Thyroid gland (tissue), 4 donors: ENCODE measurements at regions not wholly inside any gene's neighbourhood (a gene's known extent, or its start where the extent isn't known, plus 50 kb on each side); places are given as distances from the start of the nearest gene placed in this dataset.
A peak's percentile ranks its signal among the peaks of the same experiment; 100 is the strongest.

ENCODE experiments used
- CTCF ChIP-seq, 6 experiments: fragments of 200-600 bp in 3 of 6; fragments of 450-650 bp in 3 of 6; sonication (generic) in 3 of 6; IDR thresholded peaks; one replicate each; pipeline ENCODE4 v1.5.1; 2016 to 2019; ENCODE audit warnings: antibody characterized with exemption in 6 of 6, mild to moderate bottlenecking in 2 of 6, inconsistent platforms in 1 of 6, moderate library complexity in 1 of 6
- POLR2A ChIP-seq, 2 donors: fragments of 450-650 bp; IDR thresholded peaks; one replicate each; pipeline ENCODE4 v1.6.1; 2017; ENCODE audit warnings: antibody characterized with exemption in 2 of 2, mild to moderate bottlenecking in 2 of 2, moderate library complexity in 1 of 2

GRCh38 chr6:14231071-14231483 lies 113.5 kb downstream of the CD83 start:
- TF ChIP-seq CTCF (IDR thresholded peaks at IDR 0.05) (no peak), POLR2A (IDR thresholded peaks at IDR 0.05) (peak in 1 of 2 donors; percentile 28)
